Stimulated activated CD4-positive, alpha-beta T cell treated with anti-CD3 and anti-CD28 coated beads, Interleukin-15, amount 100 ng/mL, for 24 hours (primary cell): ENCODE measurements at regions not wholly inside any gene's neighbourhood (a gene's known extent, or its start where the extent isn't known, plus 50 kb on each side); places are given as distances from the start of the nearest gene placed in this dataset.

Experiments used
- DNase-seq: peaks from one replicate; pipeline ENCODE4 v3.0.0-alpha.2; 2020

- DNase-seq: no peak
Measured at GRCh38 chr7:46653848-46654247, 732.8 kb upstream of the IGFBP3 start.

GRCh38 chr7:46652317-46652716 lies 731.2 kb upstream of the IGFBP3 start:
- no peak for DNase-seq

- DNase-seq: no peak
Measured at GRCh38 chr7:46651561-46652088, 730.6 kb upstream of the IGFBP3 start.

GRCh38 chr7:46651070-46651469 lies 730.0 kb upstream of the IGFBP3 start:
- DNase-seq: no peak

- no peak for DNase-seq
Measured at GRCh38 chr7:46649876-46650275, 728.8 kb upstream of the IGFBP3 start.

- no peak for DNase-seq
Measured at GRCh38 chr7:46637793-46638735, 717.0 kb upstream of the IGFBP3 start.

- DNase-seq: no peak
Measured at GRCh38 chr7:46636022-46636421, 715.0 kb upstream of the IGFBP3 start.

- no peak for DNase-seq
Measured at GRCh38 chr7:46633630-46634240, 712.7 kb upstream of the IGFBP3 start.

- no peak for DNase-seq
Measured at GRCh38 chr7:46633200-46633599, 712.1 kb upstream of the IGFBP3 start.

- DNase-seq: no peak
Measured at GRCh38 chr7:46630031-46630430, 709.0 kb upstream of the IGFBP3 start.

GRCh38 chr7:46628389-46628788 lies 707.3 kb upstream of the IGFBP3 start:
- DNase-seq: no peak

- no peak for DNase-seq
Measured at GRCh38 chr7:46626691-46627310, 705.7 kb upstream of the IGFBP3 start.

- no peak for DNase-seq
Measured at GRCh38 chr7:46626261-46626660, 705.2 kb upstream of the IGFBP3 start.

- no peak for DNase-seq
Measured at GRCh38 chr7:46625032-46625431, 704.0 kb upstream of the IGFBP3 start.

GRCh38 chr7:46622251-46622650 lies 701.2 kb upstream of the IGFBP3 start:
- DNase-seq: no peak

GRCh38 chr7:46619723-46620310 lies 698.7 kb upstream of the IGFBP3 start:
- DNase-seq: no peak

- no peak for DNase-seq
Measured at GRCh38 chr7:46616636-46617035, 695.6 kb upstream of the IGFBP3 start.

- no peak for DNase-seq
Measured at GRCh38 chr7:46613551-46613950, 692.5 kb upstream of the IGFBP3 start.

- no peak for DNase-seq
Measured at GRCh38 chr7:46613116-46613515, 692.0 kb upstream of the IGFBP3 start.

- DNase-seq: no peak
Measured at GRCh38 chr7:46611508-46611907, 690.4 kb upstream of the IGFBP3 start.

GRCh38 chr7:46610746-46611145 lies 689.7 kb upstream of the IGFBP3 start:
- no peak for DNase-seq

GRCh38 chr7:46607176-46607575 lies 686.1 kb upstream of the IGFBP3 start:
- DNase-seq: no peak

- no peak for DNase-seq
Measured at GRCh38 chr7:46606761-46607160, 685.7 kb upstream of the IGFBP3 start.
